ENCODE measurements at regions not wholly inside any gene's neighbourhood (a gene's known extent, or its start where the extent isn't known, plus 50 kb on each side); places are given as distances from the start of the nearest gene placed in this dataset.
"Not testable (repeated sequence)": the region's sequence is repeated elsewhere in the genome, so short reads cannot be mapped to it uniquely, and the experiment has no call there.

DNA sequence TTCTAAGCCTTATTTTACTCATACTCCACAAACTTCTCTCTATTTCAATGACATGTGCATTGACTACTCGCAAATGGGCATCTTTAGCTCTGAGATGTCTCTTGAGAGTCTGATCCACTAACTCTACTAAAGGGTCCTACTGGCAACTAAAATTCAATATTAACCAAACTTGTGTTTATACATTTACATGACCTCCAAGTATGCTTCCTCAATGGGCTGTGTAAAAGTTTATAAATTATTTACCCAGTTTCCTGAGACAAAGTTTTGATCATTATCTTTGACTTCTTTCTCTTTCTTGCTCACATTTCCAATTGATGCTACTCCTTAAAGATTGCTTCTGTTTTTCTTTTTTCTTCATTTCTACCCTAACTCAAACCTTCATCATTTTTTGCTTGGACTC lies 510.1 kb upstream of the DAB2 start:
- no peak overlapping the region for H3K4me3 ChIP-seq (ENCODE audit: low read length)
- H3K9me3 ChIP-seq (ENCODE audit: control insufficient read depth, low read depth, low read length) = no peaks in the 10 kb centered on the region
- peaks cover 4% of the 10 kb centered on the region for H3K27me3 ChIP-seq (ENCODE audit: control insufficient read depth, insufficient read depth, low read length)
- no peak for DNase-seq
- 86% methylated on average over 1 of the region's 1 CpG for WGBS (ENCODE audit: insufficient coverage, low lambda C conversion rate)
- no peaks in the 10 kb centered on the region for H3K36me3 ChIP-seq (ENCODE audit: control insufficient read depth, insufficient read depth, low read length)
- no peak overlapping the region for H3K27ac ChIP-seq (ENCODE audit: low read length)
- no peaks in the 10 kb centered on the region for H3K4me1 ChIP-seq (ENCODE audit: control insufficient read depth, insufficient read depth, low read length)

DNA sequence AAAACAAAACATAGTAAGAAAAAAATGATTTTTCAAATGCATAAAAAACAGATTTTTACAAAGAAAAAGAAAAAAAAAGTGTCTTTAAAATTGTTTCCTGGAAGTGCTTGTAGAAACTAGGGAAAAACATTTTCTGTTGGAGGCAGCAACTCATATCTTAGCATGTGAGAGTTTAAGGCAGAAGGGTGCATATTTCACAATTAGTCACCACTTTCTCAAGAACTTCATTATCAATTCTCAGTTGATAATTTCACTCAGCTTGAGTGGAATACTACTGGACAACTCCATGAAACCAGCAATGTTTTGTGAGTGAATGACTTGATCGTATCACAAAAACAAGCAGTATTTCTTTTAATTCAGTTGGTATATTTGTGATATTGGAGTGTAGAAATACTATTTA lies 508.3 kb upstream of the DAB2 start:
- Histone ChIP-seq H3K4me3 (ENCODE audit: low read length) (no peak overlapping the region), H3K27me3 (ENCODE audit: control insufficient read depth, insufficient read depth, low read length) (peaks cover 6% of the 10 kb centered on the region), H3K36me3 (ENCODE audit: control insufficient read depth, insufficient read depth, low read length) (no peaks in the 10 kb centered on the region), H3K27ac (ENCODE audit: low read length) (no peak overlapping the region), H3K9me3 (ENCODE audit: control insufficient read depth, low read depth, low read length) (no peaks in the 10 kb centered on the region), H3K4me1 (ENCODE audit: control insufficient read depth, insufficient read depth, low read length) (no peaks in the 10 kb centered on the region)
- DNase-seq = no peak
- WGBS (ENCODE audit: insufficient coverage, low lambda C conversion rate) = no CpG with 5 or more reads among the region's 1 CpG

DNA sequence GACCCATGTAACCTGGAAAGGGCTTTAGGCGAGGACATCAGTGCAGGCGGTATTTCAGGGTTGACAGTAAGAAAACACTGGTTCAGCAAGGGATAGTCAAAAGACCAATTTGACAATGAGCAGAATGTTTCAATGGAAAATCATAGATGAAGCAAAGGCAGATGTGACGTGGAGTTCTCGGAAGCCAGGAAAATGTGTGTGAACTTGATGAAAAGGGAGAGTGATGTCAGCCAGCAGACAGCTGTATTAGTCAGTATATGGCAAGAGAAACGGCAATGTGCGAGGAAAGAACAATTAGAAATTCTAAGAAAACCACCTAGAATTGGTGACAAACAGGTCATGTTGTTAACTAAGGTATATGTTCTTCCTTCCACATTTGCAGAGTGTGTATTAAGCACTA lies 503.9 kb upstream of the DAB2 start:
- Histone ChIP-seq H3K27me3 (ENCODE audit: control insufficient read depth, insufficient read depth, low read length) (peaks cover 6% of the 10 kb centered on the region), H3K4me1 (ENCODE audit: control insufficient read depth, insufficient read depth, low read length) (no peaks in the 10 kb centered on the region), H3K36me3 (ENCODE audit: control insufficient read depth, insufficient read depth, low read length) (no peaks in the 10 kb centered on the region), H3K4me3 (ENCODE audit: low read length) (no peak overlapping the region), H3K27ac (ENCODE audit: low read length) (no peak overlapping the region), H3K9me3 (ENCODE audit: control insufficient read depth, low read depth, low read length) (no peaks in the 10 kb centered on the region)
- DNase-seq = no peak
- 94% methylated on average over 3 of the region's 6 CpGs for WGBS (ENCODE audit: insufficient coverage, low lambda C conversion rate)

DNA sequence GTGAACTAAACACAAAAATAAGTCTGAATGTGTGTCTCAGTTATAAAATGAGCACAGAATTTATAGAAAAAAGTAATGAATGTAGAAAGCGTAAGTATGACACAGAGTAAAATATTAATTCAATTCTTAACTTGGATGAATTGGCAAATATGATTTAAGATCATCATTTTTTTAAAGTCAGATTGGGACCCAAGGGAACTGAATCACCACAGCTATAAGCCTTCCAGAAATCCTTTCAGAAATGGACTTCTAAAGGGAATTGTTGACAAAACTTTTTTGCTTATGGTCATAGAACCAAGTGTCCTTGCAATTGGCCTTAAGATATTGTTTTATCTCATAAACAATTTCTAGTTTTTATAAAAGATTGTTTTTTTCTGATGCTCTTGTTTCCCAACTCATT lies 495.1 kb upstream of the DAB2 start:
- Histone ChIP-seq H3K36me3 (ENCODE audit: control insufficient read depth, insufficient read depth, low read length) (no peaks in the 10 kb centered on the region), H3K4me3 (ENCODE audit: low read length) (no peak overlapping the region), H3K9me3 (ENCODE audit: control insufficient read depth, low read depth, low read length) (no peaks in the 10 kb centered on the region), H3K4me1 (ENCODE audit: control insufficient read depth, insufficient read depth, low read length) (no peaks in the 10 kb centered on the region), H3K27me3 (ENCODE audit: control insufficient read depth, insufficient read depth, low read length) (no peaks in the 10 kb centered on the region), H3K27ac (ENCODE audit: low read length) (no peak overlapping the region)
- DNase-seq = no peak
- WGBS (ENCODE audit: insufficient coverage, low lambda C conversion rate) = 100% methylated on average over 1 of the region's 1 CpG

DNA sequence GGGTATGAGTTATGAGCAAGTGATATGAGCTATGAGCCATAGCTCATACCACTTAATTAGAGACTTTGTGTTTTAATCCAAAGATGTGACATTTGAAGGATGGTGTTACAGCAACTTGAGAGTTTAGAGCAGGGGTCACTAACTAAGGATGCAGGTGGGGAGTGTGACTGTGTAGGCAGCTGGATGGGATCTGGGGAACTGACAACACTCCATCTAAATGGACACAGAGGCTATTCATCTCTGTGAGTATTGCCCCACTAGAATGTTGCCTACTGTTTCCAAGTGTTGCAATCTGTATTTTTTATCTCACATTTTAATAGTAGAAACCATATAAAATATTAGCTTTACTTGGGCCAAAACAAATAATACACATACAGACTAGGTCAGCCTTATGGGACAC lies 488.1 kb upstream of the DAB2 start:
- no peak for DNase-seq
- Histone ChIP-seq H3K27ac (ENCODE audit: low read length) (no peak overlapping the region), H3K4me1 (ENCODE audit: control insufficient read depth, insufficient read depth, low read length) (no peaks in the 10 kb centered on the region), H3K27me3 (ENCODE audit: control insufficient read depth, insufficient read depth, low read length) (no peaks in the 10 kb centered on the region), H3K4me3 (ENCODE audit: low read length) (no peak overlapping the region), H3K36me3 (ENCODE audit: control insufficient read depth, insufficient read depth, low read length) (no peaks in the 10 kb centered on the region), H3K9me3 (ENCODE audit: control insufficient read depth, low read depth, low read length) (no peaks in the 10 kb centered on the region)

DNA sequence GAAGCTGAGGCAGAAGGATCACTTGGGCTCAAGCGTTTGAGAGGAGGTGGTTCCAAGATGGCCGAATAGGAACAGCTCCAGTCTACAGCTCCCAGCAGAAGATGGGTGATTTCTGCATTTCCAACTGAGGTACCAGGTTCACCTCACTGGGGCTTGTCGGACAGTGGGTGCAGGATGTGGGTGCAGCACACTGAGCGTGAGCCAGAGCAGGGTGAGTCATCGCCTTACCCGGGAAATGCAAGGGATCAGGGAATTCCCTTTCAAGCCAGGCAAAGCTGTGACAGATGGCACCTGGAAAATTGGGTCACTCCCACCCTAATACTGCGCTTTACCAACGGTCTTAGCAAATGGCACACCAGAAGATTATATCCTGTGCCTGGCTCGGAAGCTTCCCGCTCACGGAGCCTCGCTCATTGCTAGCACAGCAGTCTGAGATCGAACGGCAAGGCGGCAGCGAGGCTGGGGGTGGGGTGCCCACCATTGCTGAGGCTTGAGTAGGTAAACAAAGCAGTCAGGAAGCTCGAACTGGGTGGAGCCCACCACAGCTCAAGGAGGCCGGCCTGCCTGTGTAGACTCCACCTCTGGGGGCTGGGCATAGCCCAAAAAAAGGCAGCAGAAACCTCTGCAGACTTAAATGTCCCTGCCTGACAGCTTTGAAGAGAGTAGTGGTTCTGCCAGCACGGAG lies 482.6 kb upstream of the DAB2 start:
- H3K27me3 ChIP-seq (ENCODE audit: control insufficient read depth, insufficient read depth, low read length); H3K27ac ChIP-seq (ENCODE audit: low read length); DNase-seq; H3K4me1 ChIP-seq (ENCODE audit: control insufficient read depth, insufficient read depth, low read length); H3K4me3 ChIP-seq (ENCODE audit: low read length); H3K9me3 ChIP-seq (ENCODE audit: control insufficient read depth, low read depth, low read length); H3K36me3 ChIP-seq (ENCODE audit: control insufficient read depth, insufficient read depth, low read length): not testable (repeated sequence)
- 100% methylated on average over 1 of the region's 19 CpGs for WGBS (ENCODE audit: insufficient coverage, low lambda C conversion rate)

DNA sequence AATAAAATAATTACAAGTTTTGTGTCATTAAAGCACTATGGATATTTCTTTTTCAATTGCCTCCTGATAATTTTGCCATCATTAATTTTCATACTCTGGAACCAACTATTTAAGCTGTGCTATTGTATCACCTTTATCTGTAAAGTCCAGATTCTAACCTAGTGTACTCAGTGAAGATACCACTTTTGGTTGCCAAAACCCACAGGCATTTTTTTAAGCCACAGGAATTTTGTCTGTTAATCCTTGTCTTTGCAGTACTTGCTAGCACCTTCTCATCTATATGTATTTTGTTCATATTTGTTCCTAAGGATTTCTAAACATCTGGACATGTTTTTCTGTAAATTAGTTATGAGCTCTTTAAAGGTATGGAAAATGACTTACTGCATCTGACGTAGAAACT lies 481.4 kb upstream of the DAB2 start:
- H3K27me3 ChIP-seq (ENCODE audit: control insufficient read depth, insufficient read depth, low read length) = no peaks in the 10 kb centered on the region
- H3K27ac ChIP-seq (ENCODE audit: low read length) = no peak overlapping the region
- no peaks in the 10 kb centered on the region for H3K4me1 ChIP-seq (ENCODE audit: control insufficient read depth, insufficient read depth, low read length)
- no CpG with 5 or more reads among the region's 1 CpG for WGBS (ENCODE audit: insufficient coverage, low lambda C conversion rate)
- no peak overlapping the region for H3K4me3 ChIP-seq (ENCODE audit: low read length)
- no peaks in the 10 kb centered on the region for H3K36me3 ChIP-seq (ENCODE audit: control insufficient read depth, insufficient read depth, low read length)
- peaks cover 4% of the 10 kb centered on the region for H3K9me3 ChIP-seq (ENCODE audit: control insufficient read depth, low read depth, low read length)
- DNase-seq = no peak

DNA sequence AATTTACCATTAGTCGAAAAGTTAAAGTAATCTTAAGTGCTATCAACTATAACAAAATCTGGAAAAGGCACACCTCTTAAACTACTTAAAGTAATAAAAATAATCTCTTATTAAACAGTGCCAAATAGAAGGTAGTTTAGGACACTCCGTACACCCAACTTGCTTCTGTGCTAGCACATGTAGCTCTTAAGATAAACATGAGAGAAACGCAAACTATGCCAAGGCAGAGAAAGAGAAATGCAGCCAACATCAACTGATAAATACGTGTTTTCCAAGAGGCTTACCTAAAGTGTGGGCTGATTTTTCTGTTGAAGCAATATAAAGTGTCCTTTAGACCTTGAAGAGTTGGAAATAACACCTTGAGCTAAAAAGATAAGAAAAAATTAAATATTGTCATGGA lies 480.6 kb upstream of the DAB2 start:
- Histone ChIP-seq H3K4me1 (ENCODE audit: control insufficient read depth, insufficient read depth, low read length) (no peaks in the 10 kb centered on the region), H3K27ac (ENCODE audit: low read length) (no peak overlapping the region), H3K27me3 (ENCODE audit: control insufficient read depth, insufficient read depth, low read length) (no peaks in the 10 kb centered on the region), H3K9me3 (ENCODE audit: control insufficient read depth, low read depth, low read length) (peaks cover 4% of the 10 kb centered on the region), H3K4me3 (ENCODE audit: low read length) (no peak overlapping the region), H3K36me3 (ENCODE audit: control insufficient read depth, insufficient read depth, low read length) (no peaks in the 10 kb centered on the region)
- 23% methylated on average over 2 of the region's 4 CpGs for WGBS (ENCODE audit: insufficient coverage, low lambda C conversion rate)
- no peak for DNase-seq

DNA sequence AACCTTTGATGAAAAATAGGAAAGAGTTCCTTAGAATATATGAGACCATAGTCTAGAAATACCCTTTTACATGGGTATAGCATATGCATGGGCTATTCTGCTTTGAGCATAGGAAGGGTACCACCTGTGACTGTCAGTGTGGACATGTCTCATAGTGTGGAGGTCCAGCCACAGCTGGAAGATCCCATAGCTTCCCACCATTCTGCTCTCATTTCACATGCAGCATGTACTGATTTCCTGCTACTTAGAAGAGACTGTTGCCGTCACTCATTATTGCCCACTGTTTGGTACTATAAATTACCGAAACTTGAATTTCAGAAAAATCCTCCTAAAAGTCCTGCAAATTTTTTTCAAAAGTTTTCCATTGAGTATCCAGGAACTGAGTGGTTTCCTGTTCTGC lies 477.8 kb upstream of the DAB2 start:
- Histone ChIP-seq H3K27me3 (ENCODE audit: control insufficient read depth, insufficient read depth, low read length) (no peaks in the 10 kb centered on the region), H3K4me3 (ENCODE audit: low read length) (no peak overlapping the region), H3K27ac (ENCODE audit: low read length) (no peak overlapping the region), H3K9me3 (ENCODE audit: control insufficient read depth, low read depth, low read length) (peaks cover 3% of the 10 kb centered on the region), H3K4me1 (ENCODE audit: control insufficient read depth, insufficient read depth, low read length) (no peaks in the 10 kb centered on the region), H3K36me3 (ENCODE audit: control insufficient read depth, insufficient read depth, low read length) (no peaks in the 10 kb centered on the region)
- DNase-seq = no peak
- 100% methylated on average over 2 of the region's 2 CpGs for whole genome bisulfite sequencing (ENCODE audit: insufficient coverage, low lambda C conversion rate)

DNA sequence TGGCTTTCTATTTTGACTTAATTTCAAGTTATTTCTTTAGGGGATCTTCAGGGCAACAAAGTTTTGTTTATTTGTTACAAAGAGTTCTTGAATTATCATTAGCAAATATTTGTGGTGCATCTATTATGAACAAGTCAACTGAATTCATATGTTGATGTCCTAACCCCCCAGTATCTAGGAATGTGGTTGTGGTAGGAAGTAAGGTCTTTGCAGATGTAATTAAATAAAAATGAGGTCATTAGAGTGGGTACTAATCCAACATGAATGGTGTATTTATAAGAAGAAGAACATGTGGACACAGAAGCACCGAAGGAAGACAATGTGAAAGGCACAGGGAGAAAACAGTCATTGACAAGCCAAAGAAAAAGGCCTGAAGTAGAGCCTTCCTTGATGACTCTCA lies 474.0 kb upstream of the DAB2 start:
- no peak for DNase-seq
- WGBS (ENCODE audit: insufficient coverage, low lambda C conversion rate) = 91% methylated on average over 1 of the region's 1 CpG

DNA sequence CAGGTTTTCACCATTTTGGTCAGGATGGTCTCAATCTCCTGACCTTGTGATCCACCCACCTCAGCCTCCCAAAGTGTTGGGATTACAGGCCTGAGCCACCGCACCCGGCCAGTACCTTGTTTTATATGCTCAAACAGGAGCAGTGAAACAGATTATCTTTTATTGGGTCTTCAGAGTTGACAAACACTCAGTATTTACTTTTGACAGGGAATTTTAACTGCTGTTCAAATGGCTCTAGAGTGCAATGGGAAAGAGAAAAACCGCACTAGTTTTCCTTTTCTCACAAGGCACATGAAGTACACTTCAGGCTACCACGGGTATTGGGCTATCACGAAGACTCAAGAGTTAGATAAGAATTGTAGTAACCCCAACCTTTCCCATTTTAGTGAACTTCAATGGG lies 471.9 kb upstream of the DAB2 start:
- DNase-seq = no peak
- WGBS (ENCODE audit: insufficient coverage, low lambda C conversion rate) = no CpG with 5 or more reads among the region's 5 CpGs
- Histone ChIP-seq H3K9me3 (ENCODE audit: control insufficient read depth, low read depth, low read length) (no peaks in the 10 kb centered on the region), H3K4me1 (ENCODE audit: control insufficient read depth, insufficient read depth, low read length) (no peaks in the 10 kb centered on the region), H3K27ac (ENCODE audit: low read length) (no peak overlapping the region), H3K36me3 (ENCODE audit: control insufficient read depth, insufficient read depth, low read length) (no peaks in the 10 kb centered on the region), H3K4me3 (ENCODE audit: low read length) (no peak overlapping the region), H3K27me3 (ENCODE audit: control insufficient read depth, insufficient read depth, low read length) (no peaks in the 10 kb centered on the region)

More for the DNA sequence above, 474.0 kb upstream of the DAB2 start:
- no peak overlapping the region for H3K27ac ChIP-seq (ENCODE audit: low read length)
- no peaks in the 10 kb centered on the region for H3K27me3 ChIP-seq (ENCODE audit: control insufficient read depth, insufficient read depth, low read length)
- no peaks in the 10 kb centered on the region for H3K9me3 ChIP-seq (ENCODE audit: control insufficient read depth, low read depth, low read length)
- no peaks in the 10 kb centered on the region for H3K36me3 ChIP-seq (ENCODE audit: control insufficient read depth, insufficient read depth, low read length)
- no peak overlapping the region for H3K4me3 ChIP-seq (ENCODE audit: low read length)
- no peaks in the 10 kb centered on the region for H3K4me1 ChIP-seq (ENCODE audit: control insufficient read depth, insufficient read depth, low read length)

Data from large intestine (tissue), 3 donors.